Tibial nerve (tissue), 4 donors: ENCODE measurements at regions not wholly inside any gene's neighbourhood (a gene's known extent, or its start where the extent isn't known, plus 50 kb on each side); places are given as distances from the start of the nearest gene placed in this dataset.

Source experiments
- DNase-seq, 2 donors: peaks; one replicate each; pipeline ENCODE4 v3.0.0-alpha.2; 2019; ENCODE audit warnings: low spot score in 2 of 2
- H3K27ac ChIP-seq, 4 donors: fragments of 200-600 bp; sonication (generic) in 3 of 4; one replicate each; pipeline ENCODE4 v1.5.1; 2017 to 2019; ENCODE audit warnings: mild to moderate bottlenecking in 1 of 4
- H3K27me3 ChIP-seq, 2 donors: fragments of 200-600 bp; sonication (generic) in 1 of 2; one replicate each; pipeline versions ENCODE4 v1.5.1 to v1.6.0; 2017 to 2019
- H3K36me3 ChIP-seq, 3 donors: fragments of 200-600 bp; sonication (generic); one replicate each; pipeline ENCODE4 v1.5.1; 2018 to 2019
- H3K4me1 ChIP-seq, 4 donors: fragments of 200-600 bp; sonication (generic) in 3 of 4; one replicate each; pipeline ENCODE4 v1.5.1; 2017 to 2019
- H3K4me3 ChIP-seq, 4 donors: fragments of 200-600 bp; sonication (generic) in 3 of 4; one replicate each; pipeline ENCODE4 v1.5.1; 2017 to 2019; ENCODE audit warnings: mild to moderate bottlenecking in 1 of 4, moderate library complexity in 1 of 4
- H3K9me3 ChIP-seq, 4 donors: fragments of 200-600 bp; sonication (generic) in 3 of 4; one replicate each; pipeline ENCODE4 v1.5.1; 2017 to 2019
- EP300 ChIP-seq, 2 donors: sonication (generic); formaldehyde crosslinking; IDR thresholded peaks; one replicate each; pipeline ENCODE4 v1.6.1; 2017; ENCODE audit warnings: antibody characterized with exemption in 2 of 2, mild to moderate bottlenecking in 1 of 2
- POLR2A ChIP-seq, 2 donors: fragments of 450-650 bp; IDR thresholded peaks; one replicate each; pipeline ENCODE4 v1.6.1; 2017; ENCODE audit warnings: antibody characterized with exemption in 2 of 2, mild to moderate bottlenecking in 2 of 2, moderate library complexity in 2 of 2
- WGBS, 2 donors: methylation state at CpG; one replicate each; pipeline ENCODE4 v1.1.5; 2018; 5-methylcytosine and 5-hydroxymethylcytosine counted together
- TF ChIP-seq, protein P1 (sequence below), 5 experiments: fragments of 200-600 bp in 3 of 5; fragments of 450-650 bp in 2 of 5; sonication (generic) in 3 of 5; IDR thresholded peaks; one replicate each; pipeline ENCODE4 v1.5.1; 2016 to 2019; ENCODE audit warnings: antibody characterized with exemption in 5 of 5, mild to moderate bottlenecking in 3 of 5, moderate library complexity in 2 of 5

- DNase-seq = no peak
- no peaks in the 10 kb centered on the region for H3K4me1 ChIP-seq
- H3K4me3 ChIP-seq = no peak overlapping the region
- H3K36me3 ChIP-seq = no peaks in the 10 kb centered on the region
- H3K27me3 ChIP-seq = no peaks in the 10 kb centered on the region
- no peak overlapping the region for H3K27ac ChIP-seq
- TF ChIP-seq EP300 (IDR thresholded peaks at IDR 0.05) (no peak), POLR2A (IDR thresholded peaks at IDR 0.05) (no peak)
- TF ChIP-seq, protein P1, sequence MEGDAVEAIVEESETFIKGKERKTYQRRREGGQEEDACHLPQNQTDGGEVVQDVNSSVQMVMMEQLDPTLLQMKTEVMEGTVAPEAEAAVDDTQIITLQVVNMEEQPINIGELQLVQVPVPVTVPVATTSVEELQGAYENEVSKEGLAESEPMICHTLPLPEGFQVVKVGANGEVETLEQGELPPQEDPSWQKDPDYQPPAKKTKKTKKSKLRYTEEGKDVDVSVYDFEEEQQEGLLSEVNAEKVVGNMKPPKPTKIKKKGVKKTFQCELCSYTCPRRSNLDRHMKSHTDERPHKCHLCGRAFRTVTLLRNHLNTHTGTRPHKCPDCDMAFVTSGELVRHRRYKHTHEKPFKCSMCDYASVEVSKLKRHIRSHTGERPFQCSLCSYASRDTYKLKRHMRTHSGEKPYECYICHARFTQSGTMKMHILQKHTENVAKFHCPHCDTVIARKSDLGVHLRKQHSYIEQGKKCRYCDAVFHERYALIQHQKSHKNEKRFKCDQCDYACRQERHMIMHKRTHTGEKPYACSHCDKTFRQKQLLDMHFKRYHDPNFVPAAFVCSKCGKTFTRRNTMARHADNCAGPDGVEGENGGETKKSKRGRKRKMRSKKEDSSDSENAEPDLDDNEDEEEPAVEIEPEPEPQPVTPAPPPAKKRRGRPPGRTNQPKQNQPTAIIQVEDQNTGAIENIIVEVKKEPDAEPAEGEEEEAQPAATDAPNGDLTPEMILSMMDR (IDR thresholded peaks at IDR 0.05) = no peak
- H3K9me3 ChIP-seq = no peaks in the 10 kb centered on the region
- 61 to 73% methylated on average over 5 of the region's 5 CpGs for WGBS, 2 donors
Measured at GRCh38 chr16:20147091-20147490, 73.4 kb upstream of the GPR139 start.

DNA sequence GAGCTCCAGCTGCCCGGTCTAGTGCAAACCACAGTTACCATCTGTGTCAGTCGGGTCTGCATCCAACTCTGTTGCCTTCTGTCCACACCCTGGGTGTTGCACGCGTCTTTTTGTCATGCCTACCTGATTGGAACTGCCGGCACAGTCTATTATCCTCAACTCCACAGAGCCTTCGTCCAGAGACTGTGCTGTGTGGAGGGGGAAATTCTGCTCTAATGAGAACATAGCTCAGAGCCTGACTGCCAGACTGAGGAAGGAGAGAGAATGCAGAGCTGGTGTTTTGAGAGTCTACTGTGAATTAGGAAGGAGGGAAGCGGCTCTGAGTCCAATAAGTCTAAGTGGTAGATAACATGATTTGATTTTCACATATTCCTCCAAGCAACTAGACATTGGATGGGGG lies 68.3 kb upstream of the GPR139 start:
- TF ChIP-seq, protein P1 (IDR thresholded peaks at IDR 0.05) = no peak
- TF ChIP-seq EP300 (IDR thresholded peaks at IDR 0.05) (no peak), POLR2A (IDR thresholded peaks at IDR 0.05) (no peak)
- WGBS, 2 donors = 78 to 82% methylated on average over 7 of the region's 7 CpGs

DNA sequence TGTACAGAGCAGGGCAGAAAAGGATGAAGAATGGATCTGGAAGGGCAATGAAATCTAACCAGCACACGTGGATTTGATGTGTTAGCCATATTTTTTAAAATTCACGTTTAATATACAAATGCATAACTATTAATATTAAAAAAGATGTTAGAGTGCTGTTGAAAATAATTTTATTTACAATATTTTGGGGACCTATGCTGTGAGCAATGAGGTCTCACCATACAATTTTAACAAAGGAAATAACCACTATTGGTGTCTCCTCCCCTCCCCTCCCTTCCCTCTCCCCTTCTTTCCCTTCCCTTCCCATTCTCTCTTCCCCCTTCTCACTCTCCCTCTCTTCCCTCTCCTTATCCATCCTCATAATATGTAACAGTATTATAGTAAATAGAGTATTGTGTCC lies 64.2 kb upstream of the GPR139 start:
- Histone ChIP-seq H3K27ac (no peak overlapping the region), H3K36me3 (no peaks in the 10 kb centered on the region), H3K9me3 (no peaks in the 10 kb centered on the region), H3K4me3 (no peak overlapping the region), H3K4me1 (no peaks in the 10 kb centered on the region), H3K27me3 (no peaks in the 10 kb centered on the region)
- no peak for DNase-seq
- 68 to 70% methylated on average over 2 of the region's 2 CpGs for WGBS, 2 donors
- no peak for TF ChIP-seq EP300 (IDR thresholded peaks at IDR 0.05)
- TF ChIP-seq, protein P1 (IDR thresholded peaks at IDR 0.05) = no peak

More for the DNA sequence above, 68.3 kb upstream of the GPR139 start:
- no peak overlapping the region for H3K27ac ChIP-seq
- DNase-seq = no peak
- no peaks in the 10 kb centered on the region for H3K27me3 ChIP-seq
- no peak overlapping the region for H3K4me3 ChIP-seq
- no peaks in the 10 kb centered on the region for H3K4me1 ChIP-seq
- H3K36me3 ChIP-seq = no peaks in the 10 kb centered on the region
- no peaks in the 10 kb centered on the region for H3K9me3 ChIP-seq

GRCh38 chr16:20137194-20137593 lies 63.5 kb upstream of the GPR139 start:
- Histone ChIP-seq H3K27ac (no peak overlapping the region), H3K4me1 (no peaks in the 10 kb centered on the region), H3K27me3 (no peaks in the 10 kb centered on the region), H3K36me3 (no peaks in the 10 kb centered on the region), H3K9me3 (no peaks in the 10 kb centered on the region), H3K4me3 (no peak overlapping the region)
- 67 to 76% methylated on average over 5 of the region's 5 CpGs for WGBS, 2 donors
- no peak for TF ChIP-seq POLR2A (IDR thresholded peaks at IDR 0.05)
- TF ChIP-seq, protein P1 (IDR thresholded peaks at IDR 0.05) = no peak
- no peak for TF ChIP-seq EP300 (IDR thresholded peaks at IDR 0.05)
- no peak for DNase-seq

DNA sequence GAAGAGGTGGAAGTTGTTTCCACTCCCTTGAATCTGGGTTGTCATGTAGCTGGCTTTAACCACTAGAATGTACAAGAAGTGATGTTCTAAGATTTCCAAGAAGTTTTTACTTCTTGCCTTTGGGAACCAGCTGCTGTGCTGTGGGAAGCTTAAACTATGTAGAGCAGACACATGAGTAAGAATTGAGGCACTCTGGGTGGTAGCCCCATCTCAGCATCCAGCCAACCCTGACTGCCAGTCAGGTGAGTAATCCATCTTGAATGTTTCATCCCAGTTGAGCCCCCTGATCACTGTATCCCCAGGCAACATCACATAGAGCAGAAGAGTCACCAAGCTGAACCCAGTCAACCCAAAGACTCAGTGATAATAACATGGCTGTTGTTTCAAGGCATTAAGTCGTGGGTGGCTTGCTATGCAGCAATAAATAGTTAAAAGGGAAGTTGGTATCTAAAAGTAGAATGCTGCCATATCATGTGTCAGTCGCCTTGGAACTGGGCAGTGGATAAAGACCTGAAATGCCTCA lies 62.8 kb upstream of the GPR139 start:
- no peak for TF ChIP-seq POLR2A (IDR thresholded peaks at IDR 0.05)
- TF ChIP-seq, protein P1 (IDR thresholded peaks at IDR 0.05) = no peak
- TF ChIP-seq EP300 (IDR thresholded peaks at IDR 0.05) = no peak
- Histone ChIP-seq H3K4me3 (no peak overlapping the region), H3K36me3 (no peaks in the 10 kb centered on the region), H3K27ac (no peak overlapping the region), H3K27me3 (no peaks in the 10 kb centered on the region), H3K9me3 (peaks cover 0 to under 1% (median 0%) of the 10 kb centered on the region in 4 donors), H3K4me1 (no peaks in the 10 kb centered on the region)
- 74 to 76% methylated on average over 2 of the region's 2 CpGs for WGBS, 2 donors
- no peak for DNase-seq
